ENCODE measurements at regions not wholly inside any gene's neighbourhood (a gene's known extent, or its start where the extent isn't known, plus 50 kb on each side); places are given as distances from the start of the nearest gene placed in this dataset.
"Not testable (repeated sequence)": the region's sequence is repeated elsewhere in the genome, so short reads cannot be mapped to it uniquely, and the experiment has no call there.

DNA sequence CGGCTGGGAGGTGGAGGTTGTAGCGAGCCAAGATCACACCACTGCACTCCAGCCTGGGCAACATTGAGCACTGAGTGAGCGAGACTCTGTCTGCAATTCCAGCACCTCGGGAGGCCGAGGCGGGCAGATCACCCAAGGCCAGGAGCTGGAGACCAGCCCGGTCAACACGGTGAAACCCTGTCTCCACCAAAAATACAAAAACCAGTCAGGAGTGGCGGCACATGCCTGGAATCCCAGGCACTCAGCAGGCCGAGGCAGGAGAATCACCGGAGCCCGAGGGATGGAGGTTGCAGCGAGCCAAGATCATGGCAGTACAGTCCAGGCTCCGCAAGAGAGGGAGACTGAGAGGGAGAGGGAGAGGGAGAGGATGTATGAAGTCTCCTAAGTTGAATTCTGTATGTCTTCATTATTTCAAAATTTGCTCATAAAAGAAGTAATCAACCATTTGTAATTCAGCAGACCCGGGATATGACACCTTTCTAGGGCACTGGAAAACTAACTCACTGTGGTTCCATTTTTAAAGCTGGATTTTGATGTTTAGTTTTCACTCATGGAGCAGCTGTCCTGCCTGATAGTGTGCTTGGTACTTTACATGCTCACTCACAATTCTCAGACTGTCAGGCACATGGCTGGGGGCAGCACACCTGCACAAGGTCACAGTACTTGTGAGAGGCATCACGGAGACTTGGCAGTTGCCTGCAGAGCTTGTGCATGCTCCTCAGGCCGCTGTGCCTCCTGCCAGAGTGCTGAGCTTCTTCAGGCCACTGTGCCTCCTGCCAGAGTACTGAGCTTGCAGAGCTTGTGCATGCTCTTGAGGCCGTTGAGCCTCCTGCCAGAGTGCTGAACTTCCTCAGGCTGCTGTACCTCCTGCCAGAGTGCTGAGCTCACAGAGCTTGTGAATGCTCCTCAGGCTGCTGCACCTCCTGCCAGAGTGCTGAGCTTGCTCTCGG is 106.2 kb downstream of the ERMARD start:
- DNase-seq (ENCODE audit: low spot score in 2 of 2, unreplicated experiment in 2 of 2) = peak in 1 of 2 experiments; percentile 21
- TF ChIP-seq, protein P1, sequence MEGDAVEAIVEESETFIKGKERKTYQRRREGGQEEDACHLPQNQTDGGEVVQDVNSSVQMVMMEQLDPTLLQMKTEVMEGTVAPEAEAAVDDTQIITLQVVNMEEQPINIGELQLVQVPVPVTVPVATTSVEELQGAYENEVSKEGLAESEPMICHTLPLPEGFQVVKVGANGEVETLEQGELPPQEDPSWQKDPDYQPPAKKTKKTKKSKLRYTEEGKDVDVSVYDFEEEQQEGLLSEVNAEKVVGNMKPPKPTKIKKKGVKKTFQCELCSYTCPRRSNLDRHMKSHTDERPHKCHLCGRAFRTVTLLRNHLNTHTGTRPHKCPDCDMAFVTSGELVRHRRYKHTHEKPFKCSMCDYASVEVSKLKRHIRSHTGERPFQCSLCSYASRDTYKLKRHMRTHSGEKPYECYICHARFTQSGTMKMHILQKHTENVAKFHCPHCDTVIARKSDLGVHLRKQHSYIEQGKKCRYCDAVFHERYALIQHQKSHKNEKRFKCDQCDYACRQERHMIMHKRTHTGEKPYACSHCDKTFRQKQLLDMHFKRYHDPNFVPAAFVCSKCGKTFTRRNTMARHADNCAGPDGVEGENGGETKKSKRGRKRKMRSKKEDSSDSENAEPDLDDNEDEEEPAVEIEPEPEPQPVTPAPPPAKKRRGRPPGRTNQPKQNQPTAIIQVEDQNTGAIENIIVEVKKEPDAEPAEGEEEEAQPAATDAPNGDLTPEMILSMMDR (IDR thresholded peaks at IDR 0.05; ENCODE audit: unreplicated experiment) = no peak
- no peaks in the 10 kb centered on the region for H3K4me1 Mint-ChIP-seq
- H3K27me3 Mint-ChIP-seq (ENCODE audit: low read depth) = peaks cover 2% of the 10 kb centered on the region
- H3K36me3 Mint-ChIP-seq = no peaks in the 10 kb centered on the region
- no peak overlapping the region for H3K27ac Mint-ChIP-seq
- peaks cover 4% of the 10 kb centered on the region for H3K9me3 Mint-ChIP-seq
- H3K4me3 Mint-ChIP-seq = no peak overlapping the region

DNA sequence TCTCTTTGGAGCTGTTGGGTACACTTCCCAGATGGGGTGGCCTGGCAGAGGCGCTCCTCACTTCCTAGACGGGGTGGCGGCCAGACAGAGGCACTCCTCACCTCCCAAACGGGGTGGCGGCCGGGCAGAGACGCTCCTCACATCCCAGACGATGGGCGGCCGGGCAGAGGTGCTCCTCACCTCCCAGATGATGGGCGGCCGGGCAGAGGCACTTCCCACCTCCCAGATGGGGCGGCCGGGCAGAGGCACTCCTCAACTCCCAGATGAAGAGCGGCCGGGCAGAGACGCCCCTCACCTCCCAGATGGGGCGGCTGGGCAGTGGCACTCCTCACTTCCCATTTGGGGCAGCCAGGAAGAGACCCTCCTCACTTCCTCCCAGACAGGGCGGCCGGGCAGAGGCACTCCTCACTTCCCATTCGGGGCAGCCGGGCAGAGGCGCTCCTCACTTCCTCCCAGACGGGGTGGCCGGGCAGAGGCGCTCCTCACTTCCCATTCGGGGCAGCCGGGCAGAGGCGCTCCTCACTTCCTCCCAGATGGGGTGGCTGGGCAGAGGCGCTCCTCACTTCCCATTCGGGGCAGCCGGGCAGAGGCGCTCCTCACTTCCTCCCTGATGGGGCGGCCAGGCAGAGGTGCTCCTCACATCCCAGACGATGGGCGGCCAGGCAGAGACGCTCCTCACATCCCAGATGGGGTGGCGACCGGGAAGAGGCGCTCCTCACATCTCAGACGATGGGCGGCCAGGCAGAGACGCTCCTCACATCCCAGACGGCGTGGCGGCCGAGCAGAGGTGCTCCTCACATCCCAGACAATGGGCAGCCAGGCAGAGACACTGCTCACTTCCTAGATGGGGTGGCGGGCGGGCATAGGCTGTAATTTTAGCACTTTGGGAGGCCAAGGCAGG is 105.3 kb downstream of the ERMARD start:
- not testable (repeated sequence) for H3K27me3 Mint-ChIP-seq (ENCODE audit: low read depth); H3K4me1 Mint-ChIP-seq; H3K27ac Mint-ChIP-seq; H3K4me3 Mint-ChIP-seq; H3K9me3 Mint-ChIP-seq; H3K36me3 Mint-ChIP-seq
- peak in 1 of 2 experiments; percentile 32 for DNase-seq (ENCODE audit: low spot score in 2 of 2, unreplicated experiment in 2 of 2)

DNA sequence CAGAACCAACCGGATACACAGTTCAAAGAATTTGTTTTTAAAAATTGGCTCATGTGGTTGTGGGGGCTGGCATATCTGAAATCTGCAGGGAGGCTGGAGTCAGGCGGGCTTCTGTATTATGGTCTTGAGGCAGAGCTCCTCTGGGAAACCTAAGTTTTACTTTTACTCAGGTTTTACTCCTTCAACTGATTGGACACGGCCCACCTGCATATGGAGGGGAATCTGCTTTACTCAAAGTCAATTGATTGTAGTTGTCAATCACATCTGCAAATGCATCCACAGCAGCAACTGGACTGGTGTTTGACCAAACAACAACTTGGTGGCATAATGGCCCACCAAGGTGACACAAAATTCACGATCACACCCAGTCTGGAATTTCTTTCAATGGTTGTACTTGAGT is 103.4 kb downstream of the ERMARD start:
- TF ChIP-seq, protein P1 (IDR thresholded peaks at IDR 0.05; ENCODE audit: unreplicated experiment) = no peak
- H3K27ac Mint-ChIP-seq = no peak overlapping the region
- H3K4me3 Mint-ChIP-seq = no peak overlapping the region
- no peak for DNase-seq (ENCODE audit: low spot score in 2 of 2, unreplicated experiment in 2 of 2)
- H3K36me3 Mint-ChIP-seq = no peaks in the 10 kb centered on the region
- H3K9me3 Mint-ChIP-seq = peaks cover 4% of the 10 kb centered on the region
- peaks cover 2% of the 10 kb centered on the region for H3K27me3 Mint-ChIP-seq (ENCODE audit: low read depth)
- no peaks in the 10 kb centered on the region for H3K4me1 Mint-ChIP-seq

DNA sequence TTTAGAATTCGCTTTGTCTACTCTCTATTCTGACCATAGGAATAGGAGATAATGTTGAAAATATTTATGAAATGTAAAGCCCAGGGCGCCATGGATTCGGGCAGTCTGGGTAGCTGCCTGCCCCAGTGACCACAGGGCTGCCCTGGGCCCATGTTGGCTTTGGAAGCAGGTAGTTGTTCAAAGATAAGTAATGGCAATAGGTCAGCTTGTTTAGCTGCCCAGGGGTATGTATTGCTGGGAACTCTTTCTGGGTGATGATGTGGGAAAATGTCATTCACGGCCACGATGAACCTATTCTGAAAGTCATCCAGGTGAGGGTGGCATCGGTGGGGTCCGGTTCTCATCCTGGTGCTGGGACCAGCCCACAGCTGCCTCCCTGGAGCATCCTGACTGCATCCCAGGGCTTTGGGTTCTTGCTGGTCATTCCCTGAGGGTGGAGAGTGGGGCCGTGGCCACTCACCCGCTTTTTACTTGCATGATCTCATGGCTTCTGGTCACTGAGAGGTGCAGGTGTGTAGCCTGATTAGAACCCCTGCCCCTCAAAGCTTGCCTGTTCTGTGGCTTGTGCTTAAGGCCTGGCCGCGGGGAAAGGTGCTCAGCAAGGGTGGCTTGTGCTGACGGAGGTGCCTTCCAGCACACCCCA is 102.8 kb downstream of the ERMARD start:
- TF ChIP-seq, protein P1 (IDR thresholded peaks at IDR 0.05; ENCODE audit: unreplicated experiment) = no peak
- no peak overlapping the region for H3K27ac Mint-ChIP-seq
- peak in 1 of 2 experiments; percentile 20 for DNase-seq (ENCODE audit: low spot score in 2 of 2, unreplicated experiment in 2 of 2)
- peaks cover 4% of the 10 kb centered on the region for H3K9me3 Mint-ChIP-seq
- H3K27me3 Mint-ChIP-seq (ENCODE audit: low read depth) = peaks cover 2% of the 10 kb centered on the region
- no peaks in the 10 kb centered on the region for H3K36me3 Mint-ChIP-seq
- H3K4me1 Mint-ChIP-seq = no peaks in the 10 kb centered on the region
- H3K4me3 Mint-ChIP-seq = no peak overlapping the region

DNA sequence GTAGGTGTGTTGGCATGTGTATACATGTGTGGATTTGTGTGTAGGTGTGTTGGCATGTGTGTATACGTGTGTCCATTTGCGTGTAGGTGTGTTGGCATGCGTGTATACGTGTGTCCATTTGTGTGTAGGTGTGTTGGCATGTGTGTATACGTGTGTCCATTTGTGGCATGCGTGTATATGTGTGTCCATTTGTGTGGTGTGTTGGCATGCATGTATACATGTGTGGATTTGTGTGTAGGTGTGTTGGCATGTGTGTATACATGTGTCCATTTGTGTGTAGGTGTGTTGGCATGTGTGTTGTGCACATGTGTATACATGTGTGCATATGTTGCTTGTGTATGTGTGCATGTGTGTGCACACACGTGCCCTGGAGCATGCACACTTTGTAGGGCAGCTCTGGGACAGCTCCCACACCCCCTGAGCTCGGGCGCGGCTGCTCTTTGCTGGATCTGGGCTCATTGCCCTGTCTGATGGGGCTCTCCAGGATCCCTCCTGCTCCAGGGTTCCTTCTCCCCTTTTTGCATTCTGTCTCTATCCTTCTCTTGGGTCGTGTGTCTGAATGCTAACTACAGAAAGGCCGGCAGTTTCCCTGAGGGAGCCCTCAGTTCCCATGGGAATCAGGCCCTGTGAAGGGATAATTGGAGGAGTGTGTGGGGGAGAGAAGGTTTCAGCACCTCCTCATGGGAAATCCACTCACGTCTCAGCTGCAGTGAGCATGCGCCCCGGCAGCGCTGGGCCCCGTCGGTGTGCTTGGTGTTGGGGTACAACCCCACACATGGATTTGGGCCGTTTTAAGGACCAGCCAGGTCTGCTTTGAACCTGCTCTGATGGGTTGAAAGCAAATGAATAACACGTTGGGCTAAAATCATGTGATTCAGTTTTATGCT is 102.0 kb downstream of the ERMARD start:
- no peaks in the 10 kb centered on the region for H3K4me1 Mint-ChIP-seq
- H3K4me3 Mint-ChIP-seq = no peak overlapping the region
- DNase-seq (ENCODE audit: low spot score in 2 of 2, unreplicated experiment in 2 of 2) = peak in 1 of 2 experiments; percentile 20
- TF ChIP-seq, protein P1 (IDR thresholded peaks at IDR 0.05; ENCODE audit: unreplicated experiment) = no peak
- no peaks in the 10 kb centered on the region for H3K36me3 Mint-ChIP-seq
- H3K27ac Mint-ChIP-seq = no peak overlapping the region
- H3K27me3 Mint-ChIP-seq (ENCODE audit: low read depth) = peaks cover 2% of the 10 kb centered on the region
- peaks cover 4% of the 10 kb centered on the region for H3K9me3 Mint-ChIP-seq
